Activated CD8-positive, alpha-beta memory T cell treated with anti-CD3 and anti-CD28 coated beads, Interleukin-2, amount 50 U/mL, for 4 hours (primary cell): ENCODE measurements at regions not wholly inside any gene's neighbourhood (a gene's known extent, or its start where the extent isn't known, plus 50 kb on each side); places are given as distances from the start of the nearest gene placed in this dataset.

ENCODE experiments used
- DNase-seq: peaks from one replicate; pipeline ENCODE4 v3.0.0-alpha.2; 2020

DNA sequence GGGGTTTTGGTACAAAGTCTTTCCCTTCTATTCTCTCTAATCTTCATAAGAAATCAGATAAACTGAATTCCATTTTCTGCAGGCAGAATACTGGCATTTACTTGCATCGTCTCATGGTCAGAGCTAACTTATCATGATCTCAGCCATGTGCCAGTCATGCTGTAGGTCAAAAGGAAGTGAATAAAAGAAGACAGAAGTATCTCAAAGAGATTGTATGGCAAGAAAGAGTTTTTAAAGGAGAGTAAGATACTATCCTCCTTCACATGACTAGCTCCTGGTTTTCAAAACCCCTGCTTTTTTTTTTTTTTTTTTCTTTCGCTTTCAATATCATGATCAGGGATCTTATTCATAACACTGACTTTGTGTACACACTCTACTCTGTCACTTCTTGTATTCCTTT lies 398.3 kb downstream of the C6orf118 start:
- no peak for DNase-seq

DNA sequence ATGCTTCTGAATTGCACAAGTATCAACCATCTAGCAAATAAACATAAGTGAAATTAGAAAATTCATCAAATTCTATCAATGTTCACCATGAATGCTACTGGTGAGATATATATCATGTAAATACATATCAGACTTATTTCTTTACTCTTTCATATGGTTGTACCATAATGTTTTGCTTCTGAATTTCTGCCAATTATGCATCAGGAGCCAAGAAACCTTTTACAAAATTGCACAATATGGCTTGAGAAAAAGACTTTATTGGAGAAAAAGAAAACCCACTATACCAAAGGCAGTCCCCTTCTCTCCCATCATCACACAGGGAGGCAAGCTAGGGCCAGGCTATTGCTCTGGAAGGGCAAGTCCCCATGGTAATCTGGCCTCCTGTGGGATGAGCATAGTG lies 402.6 kb downstream of the C6orf118 start:
- no peak for DNase-seq

- DNase-seq, result no peak
Observed at GRCh38 chr6:164905311-164905710, 404.1 kb downstream of the C6orf118 start.

GRCh38 chr6:164898412-164898811 lies 411.0 kb downstream of the C6orf118 start:
- no peak for DNase-seq

DNA sequence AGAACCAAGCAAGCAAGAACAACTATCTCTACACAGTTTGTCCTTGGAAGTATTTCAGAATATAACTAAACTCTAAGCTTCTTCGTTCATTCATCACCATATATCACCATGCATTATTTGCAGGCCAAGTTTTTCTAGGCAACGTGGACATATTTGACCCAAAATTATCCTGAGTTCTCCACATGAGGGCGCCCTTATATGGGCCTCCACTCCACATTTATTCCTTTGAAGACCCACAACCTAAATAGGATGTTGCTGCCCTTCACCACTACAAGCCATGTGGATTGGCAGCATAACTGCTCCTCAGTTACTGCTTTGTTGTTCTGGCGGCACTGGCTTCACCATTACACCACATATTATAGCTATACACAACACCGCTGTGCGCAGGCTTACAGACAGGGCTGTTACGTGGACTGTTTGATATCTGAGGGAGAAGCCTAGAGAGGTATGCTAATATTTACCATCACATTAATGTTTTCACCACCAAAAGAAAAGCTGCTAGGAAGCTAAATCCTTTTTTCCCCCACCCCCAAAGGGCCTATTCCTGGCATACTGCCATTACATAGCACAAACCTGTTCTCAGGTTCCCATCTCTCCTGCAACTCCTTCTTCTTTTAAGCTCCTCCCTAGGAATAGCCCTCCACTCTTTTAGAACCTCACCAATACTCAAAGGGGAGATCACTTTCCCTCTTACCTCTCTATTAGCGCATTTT lies 411.7 kb downstream of the C6orf118 start:
- no peak for DNase-seq

DNA sequence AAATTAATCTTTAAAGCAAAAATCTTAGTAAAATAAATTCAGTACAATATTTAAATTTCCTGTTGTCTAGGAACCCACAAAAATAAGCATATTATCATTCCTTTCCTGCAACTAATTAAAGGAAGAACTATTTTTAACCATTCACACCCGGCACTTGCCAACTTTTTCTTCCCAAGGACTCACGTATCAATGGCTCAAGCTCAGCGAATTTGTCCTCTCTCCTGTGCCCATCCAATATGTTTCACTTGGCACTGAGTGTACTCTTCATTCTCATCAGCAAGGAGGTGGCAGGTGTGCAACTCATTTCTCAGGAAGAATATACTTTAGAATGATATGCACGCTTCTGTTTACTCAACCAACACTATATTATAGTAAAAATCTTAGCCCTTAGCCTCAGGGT lies 419.4 kb downstream of the C6orf118 start:
- DNase-seq, result no peak

DNA sequence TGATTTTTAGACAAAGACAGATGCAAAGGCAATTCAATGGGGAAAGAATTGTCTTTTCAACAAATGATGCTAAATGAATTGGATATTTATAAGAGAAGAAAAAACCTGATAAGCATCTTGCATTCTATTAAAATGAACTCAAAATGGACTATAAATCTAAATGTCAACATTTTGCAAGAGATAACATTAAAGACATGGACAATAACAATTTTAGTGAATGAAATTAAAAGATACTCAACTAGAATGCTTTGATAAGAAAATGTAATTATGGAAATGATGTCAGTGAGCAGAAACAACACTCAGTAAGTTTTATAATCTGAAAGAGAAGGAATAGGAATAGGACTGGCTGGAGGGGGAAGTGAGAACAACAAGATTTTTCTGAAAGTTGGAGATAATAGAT lies 421.7 kb downstream of the C6orf118 start:
- no peak for DNase-seq

DNA sequence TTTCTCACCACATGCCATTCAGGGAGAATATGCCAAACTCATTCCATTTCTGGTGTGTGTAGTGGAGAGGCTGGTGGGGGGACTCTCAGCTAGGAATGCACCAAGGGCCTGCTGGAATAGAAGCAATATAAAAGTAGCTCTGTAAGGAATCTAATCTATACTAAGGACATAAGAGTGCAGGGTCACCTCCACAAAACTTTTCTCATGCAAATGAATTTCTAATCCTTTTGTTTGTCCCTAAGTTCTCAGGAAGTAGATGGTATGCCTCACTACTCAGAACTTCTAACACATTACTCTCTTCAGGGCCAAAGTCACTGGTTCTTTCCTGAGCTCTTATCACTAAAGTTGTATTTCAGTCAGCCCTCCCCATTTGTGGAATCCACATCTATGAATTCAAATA lies 427.2 kb downstream of the C6orf118 start:
- no peak for DNase-seq

DNA sequence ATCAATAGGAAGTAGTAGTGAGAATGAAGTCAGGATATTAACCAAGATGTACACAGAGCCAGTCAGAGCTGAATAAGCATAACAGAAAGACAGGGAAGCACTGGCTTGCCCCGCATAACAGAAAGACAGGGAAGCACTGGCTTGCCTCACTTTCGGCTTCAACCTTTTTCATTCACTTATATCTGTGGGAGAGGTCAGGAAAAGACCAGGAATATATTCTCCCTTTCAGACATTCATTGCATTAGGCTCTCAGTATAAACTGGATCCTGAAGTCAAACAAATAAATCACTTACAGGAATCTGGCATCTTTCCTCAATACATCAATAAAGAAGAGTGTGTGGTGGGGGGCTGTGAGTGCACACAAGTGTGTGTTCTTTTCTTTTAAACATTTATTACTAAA lies 437.6 kb downstream of the C6orf118 start:
- DNase-seq, result no peak

GRCh38 chr6:164870164-164870563 lies 439.2 kb downstream of the C6orf118 start:
- DNase-seq, result no peak

- no peak for DNase-seq
Observed at GRCh38 chr6:164861967-164862366, 447.4 kb downstream of the C6orf118 start.

DNA sequence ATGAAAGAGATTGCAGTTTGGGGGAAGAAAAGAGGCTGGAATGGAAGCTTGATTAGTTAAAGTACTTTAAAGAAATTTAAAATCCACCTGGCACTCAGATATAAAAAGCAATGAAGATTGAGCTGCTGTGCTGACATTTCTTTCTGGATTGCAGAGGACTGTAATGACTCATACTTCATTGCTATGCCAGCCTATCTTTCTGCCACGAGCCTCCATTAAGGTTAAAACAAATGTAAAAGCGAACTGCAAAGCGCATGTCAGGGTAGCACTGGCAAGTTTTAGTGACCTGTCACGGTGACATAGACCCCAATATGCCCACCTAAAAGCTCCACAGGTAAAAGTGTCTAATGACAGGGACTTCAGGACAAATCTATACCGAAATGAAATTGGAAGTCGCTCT lies 449.6 kb downstream of the C6orf118 start:
- no peak for DNase-seq

DNA sequence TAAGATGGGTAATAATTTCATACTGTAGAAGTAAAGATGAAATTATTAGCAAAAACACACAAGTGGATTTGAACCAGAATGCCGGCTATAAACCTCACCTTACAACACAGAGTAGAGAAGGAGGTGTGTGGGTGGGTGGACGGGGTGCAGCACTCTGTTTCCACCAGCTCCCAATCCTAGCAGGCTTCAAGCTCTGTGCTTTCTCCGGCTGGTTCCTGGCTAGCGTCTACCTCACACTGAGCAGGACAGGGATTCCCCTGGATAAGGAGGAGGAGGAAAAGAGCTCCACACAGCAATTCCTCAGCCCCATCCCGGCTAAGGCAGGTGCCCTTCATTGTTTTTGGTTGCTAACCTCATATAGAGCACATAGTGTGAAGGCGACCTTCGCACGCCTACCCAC lies 453.3 kb downstream of the C6orf118 start:
- DNase-seq, result no peak

DNA sequence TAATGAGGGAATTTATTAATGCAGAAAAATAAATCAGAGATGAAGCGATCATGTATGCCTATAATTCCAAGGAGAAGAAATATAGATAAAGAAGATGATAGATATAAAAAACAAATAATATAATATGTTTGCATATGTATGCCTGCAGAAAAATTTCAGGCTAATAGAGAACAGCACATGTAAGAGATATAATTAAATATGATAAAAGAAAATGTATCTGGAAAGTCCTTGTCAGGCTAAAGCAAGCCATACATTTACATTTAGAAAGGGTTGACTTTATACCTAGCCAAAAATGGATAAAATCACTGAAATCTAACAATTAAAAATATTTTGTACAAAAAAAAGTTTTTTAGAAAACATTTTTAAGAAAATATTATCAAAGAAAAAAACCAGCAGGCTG lies 454.1 kb downstream of the C6orf118 start:
- DNase-seq, result no peak

- no peak for DNase-seq
Observed at GRCh38 chr6:164854526-164854925, 454.9 kb downstream of the C6orf118 start.

- DNase-seq, result no peak
Observed at GRCh38 chr6:164845773-164846172, 463.6 kb downstream of the C6orf118 start.

DNA sequence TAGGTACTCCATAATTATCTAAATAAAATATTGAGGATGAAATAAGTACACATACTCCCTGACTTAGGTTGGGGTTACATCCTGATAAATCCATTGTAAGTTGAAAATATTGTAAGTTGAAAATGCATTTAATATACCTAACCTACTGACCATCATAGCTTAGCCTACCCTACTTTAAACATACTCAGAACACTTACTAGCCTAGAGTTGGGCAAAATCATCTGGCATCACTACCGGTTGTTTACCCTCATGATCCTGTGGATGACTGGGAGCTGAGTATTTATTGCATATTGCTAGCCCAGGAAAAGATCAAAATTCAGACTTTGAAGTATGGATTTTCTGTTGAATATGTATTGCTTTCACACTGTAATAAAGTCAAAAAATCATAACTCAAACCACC lies 467.3 kb downstream of the C6orf118 start:
- no peak for DNase-seq

DNA sequence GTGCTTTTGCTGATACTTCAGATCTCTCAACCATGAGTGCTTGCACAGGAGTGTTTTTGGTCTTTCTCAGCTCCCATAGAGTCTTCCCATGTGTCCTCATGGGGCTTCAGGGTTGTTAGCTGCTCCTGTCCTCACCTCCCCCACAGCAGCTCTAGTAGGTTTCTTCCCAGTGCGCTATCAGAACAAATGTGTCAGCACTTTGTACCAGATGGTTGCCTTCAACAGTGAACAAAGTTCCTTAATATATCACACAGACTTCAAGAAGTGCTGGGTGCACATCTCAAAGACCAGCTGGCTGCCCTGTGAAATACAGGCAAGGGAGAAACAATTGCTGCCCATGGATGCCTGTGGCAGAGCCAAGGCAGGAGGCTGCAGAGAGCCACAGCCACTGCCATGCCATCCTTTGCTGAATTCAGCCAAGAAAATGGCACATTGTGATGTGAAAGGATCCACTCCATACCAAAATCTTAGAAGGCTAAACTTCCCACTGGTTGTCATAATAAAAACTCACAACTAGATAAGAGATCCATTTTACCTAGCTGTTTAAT lies 471.3 kb downstream of the C6orf118 start:
- no peak for DNase-seq

DNA sequence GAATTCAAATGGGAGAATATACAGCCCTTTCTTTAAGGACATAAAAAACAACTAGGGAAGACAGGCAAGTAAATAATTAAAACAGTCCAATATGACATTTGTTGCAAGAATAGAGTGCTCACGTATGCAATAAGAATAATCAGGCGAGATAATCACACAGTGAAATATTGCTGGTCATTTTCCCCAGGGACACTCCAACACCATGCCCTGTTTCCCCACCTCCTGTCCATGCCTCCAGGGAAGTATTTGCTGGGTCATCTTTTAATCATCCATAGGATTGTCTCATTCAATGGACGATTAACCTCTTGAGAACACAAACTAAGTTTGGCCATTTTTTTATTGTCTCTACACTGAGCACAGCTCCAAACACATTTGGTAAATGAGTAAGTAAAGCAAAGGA lies 472.9 kb downstream of the C6orf118 start:
- DNase-seq, result no peak

DNA sequence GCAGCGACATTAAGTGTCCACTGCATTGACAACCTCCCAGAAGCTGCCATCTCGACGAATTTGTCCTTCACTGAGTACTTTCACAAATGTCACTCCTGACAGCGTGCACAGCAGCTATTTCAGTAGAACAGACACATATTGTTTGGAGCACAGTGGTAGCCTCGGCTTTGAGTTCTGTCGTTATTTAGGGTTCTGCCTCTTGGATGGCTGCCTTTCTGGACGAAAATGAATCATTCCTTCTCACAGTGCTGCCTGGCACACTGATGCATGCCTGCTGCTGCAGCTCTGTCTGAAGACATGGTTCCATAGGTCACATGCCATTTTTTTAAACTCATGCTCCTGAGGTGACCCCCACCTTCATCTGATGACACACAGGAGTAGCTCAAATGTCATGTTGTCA lies 477.0 kb downstream of the C6orf118 start:
- DNase-seq, result no peak

- no peak for DNase-seq
Observed at GRCh38 chr6:164827537-164827936, 481.9 kb downstream of the C6orf118 start.

DNA sequence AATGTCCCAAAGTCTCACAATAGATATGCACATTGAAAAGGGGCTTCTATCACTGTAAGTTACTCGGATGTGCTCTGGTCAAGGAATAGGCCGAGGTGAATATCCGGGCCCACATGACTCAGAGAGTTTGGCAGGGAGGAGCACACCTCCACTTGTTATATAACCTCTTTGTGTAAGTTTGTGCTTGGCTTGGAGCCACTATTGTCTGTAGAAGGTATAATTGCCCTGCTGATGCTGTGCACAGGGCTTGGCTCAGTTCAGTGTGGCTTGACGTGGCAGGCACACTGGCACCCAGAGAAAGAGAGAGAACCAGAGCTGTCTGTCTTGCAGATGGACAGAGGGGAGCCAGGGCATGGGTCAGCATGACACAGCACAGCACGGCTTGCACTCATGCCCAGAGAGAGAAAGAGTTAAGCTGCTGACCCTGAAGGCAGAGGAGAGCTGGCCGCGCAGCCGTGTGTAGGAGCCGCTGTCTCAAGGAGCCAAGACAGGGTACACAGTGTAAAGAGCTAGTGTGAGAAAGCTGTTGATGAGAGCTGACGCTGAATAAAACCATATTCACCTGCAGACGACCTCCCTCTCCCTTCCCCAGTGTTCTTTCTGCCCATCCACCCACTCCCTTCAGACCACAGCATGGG lies 482.5 kb downstream of the C6orf118 start:
- DNase-seq, result no peak

DNA sequence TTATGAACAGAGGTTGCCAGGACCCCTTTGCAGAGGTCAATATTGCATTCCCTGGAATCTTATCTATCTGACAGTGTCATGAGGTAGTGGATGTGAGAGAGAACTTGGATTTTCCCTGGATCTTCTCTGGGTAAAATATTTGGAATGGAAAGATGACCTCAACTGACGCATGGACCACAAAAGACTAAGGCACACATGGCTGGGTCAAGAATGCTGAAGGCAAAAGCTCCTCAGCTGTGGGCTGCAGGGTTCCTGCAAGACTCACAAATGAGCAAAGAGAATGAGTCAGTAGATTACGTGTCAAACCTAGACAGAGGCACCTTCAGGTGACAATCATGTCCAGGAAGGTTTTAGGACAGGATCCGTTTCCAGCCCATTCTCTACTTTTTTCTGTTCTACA lies 484.0 kb downstream of the C6orf118 start:
- DNase-seq, result no peak

DNA sequence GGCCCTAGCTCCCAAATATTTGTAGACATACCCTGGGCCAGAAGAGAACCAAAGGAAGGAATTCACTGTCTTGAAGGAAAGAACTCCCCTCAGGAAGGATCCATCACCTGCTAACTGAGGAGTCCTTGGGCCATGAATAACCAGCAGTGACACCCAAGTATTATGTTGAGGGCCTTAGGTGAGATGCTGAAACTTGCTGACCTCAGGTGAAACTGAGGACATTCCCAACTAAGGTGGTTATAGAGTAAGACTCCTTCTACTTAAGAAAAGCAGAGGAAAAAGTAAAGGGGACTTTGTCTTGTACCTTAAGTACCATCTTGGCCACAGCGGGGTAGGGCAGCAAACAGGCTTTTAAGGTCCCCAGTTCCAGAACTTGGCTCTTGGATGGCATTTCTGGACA lies 491.7 kb downstream of the C6orf118 start:
- no peak for DNase-seq

DNA sequence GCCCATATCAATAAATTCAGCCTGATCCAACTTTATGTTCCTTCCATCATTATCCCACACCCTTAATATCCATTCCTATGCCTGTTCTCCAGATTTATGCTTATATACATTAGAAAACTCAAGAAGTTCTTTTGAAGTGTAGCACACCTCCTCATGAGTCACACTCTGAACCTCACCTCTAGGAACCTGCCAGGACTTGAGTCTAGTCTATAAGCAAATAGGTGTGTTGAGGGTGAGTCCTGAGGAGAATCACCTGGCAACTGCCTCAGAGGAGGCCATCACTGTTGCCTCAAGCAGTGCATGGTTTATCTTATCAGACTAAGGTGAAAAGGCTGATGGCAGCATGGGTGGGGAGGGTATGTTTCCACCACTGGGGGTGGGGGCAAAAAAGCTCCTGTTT lies 496.7 kb downstream of the C6orf118 start:
- DNase-seq, result no peak
